ENCODE measurements at regions not wholly inside any gene's neighbourhood (a gene's known extent, or its start where the extent isn't known, plus 50 kb on each side); places are given as distances from the start of the nearest gene placed in this dataset.

DNA sequence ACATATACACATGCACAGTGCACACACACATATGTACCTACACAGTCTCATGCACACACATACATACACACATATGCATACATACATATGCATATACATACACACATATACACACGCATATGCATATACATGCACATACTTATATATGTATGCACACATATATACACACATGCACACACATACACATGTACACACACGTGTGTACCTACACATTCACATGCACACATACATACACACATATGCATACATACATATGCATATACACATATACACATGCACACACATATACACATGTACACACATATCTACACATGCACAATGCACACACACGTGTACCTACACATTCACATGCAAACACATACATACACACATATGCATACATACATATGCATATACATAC lies 100.3 kb upstream of the TWIST2 start:
- no peak overlapping the region for H3K4me3 Mint-ChIP-seq
- no peak overlapping the region for H3K9ac ChIP-seq (ENCODE audit: low read length)
- intact Hi-C loops (cut with micrococcal nuclease): no loop called here
- WGBS (ENCODE audit: insufficient coverage): 82% methylated on average over 3 of the region's 3 CpGs
- H3K27me3 Mint-ChIP-seq: peaks cover 4% of the 10 kb centered on the region
- H3K4me1 ChIP-seq (ENCODE audit: control insufficient read depth in 2 of 2, insufficient read depth in 2 of 2, low read length in 2 of 2): no peaks in the 10 kb centered on the region
- CTCF ChIA-PET: no interaction called here
- no peaks in the 10 kb centered on the region for H4K20me1 ChIP-seq (ENCODE audit: control insufficient read depth, insufficient read depth, low read length, poor library complexity, severe bottlenecking)
- H3K4me2 ChIP-seq (replicated peaks; ENCODE audit: low read depth, low read length, poor library complexity, severe bottlenecking): no peak overlapping the region
- no peak overlapping the region for H3K27ac ChIP-seq (ENCODE audit: low read length in 2 of 2)
- peaks cover 7% of the 10 kb centered on the region for H3K9me3 Mint-ChIP-seq (ENCODE audit: insufficient read depth)
- no peak for DNase-seq
- H3K79me2 ChIP-seq (ENCODE audit: control insufficient read depth, insufficient read depth, low read length): no peaks in the 10 kb centered on the region
- H3K4me3 ChIP-seq (ENCODE audit: control extremely low read depth in 1 of 5, extremely low read depth in 1 of 5, insufficient read depth in 1 of 5, low read depth in 2 of 5, low read length in 4 of 5): no peak overlapping the region
- H2AFZ ChIP-seq (ENCODE audit: insufficient read depth, low read depth, low read length, poor library complexity, severe bottlenecking): no peak overlapping the region
- POLR2A ChIA-PET: no interaction called here
- peaks cover 0 to 3% (median 0%) of the 10 kb centered on the region in 4 experiments for H3K27me3 ChIP-seq (replicated peaks in 1 of 4; ENCODE audit: control extremely low read depth in 1 of 4, control insufficient read depth in 3 of 4, insufficient read depth in 4 of 4, low read length in 3 of 4)
- H3K27ac Mint-ChIP-seq: no peak overlapping the region
- no peaks in the 10 kb centered on the region for H3K4me1 Mint-ChIP-seq
- H3K9me3 ChIP-seq (ENCODE audit: control extremely low read depth in 1 of 3, control insufficient read depth in 2 of 3, insufficient read depth in 1 of 3, low read length in 2 of 3): peaks cover 0 to 26% (median 4%) of the 10 kb centered on the region in 3 donors
- ATAC-seq (ENCODE audit: low read depth): no peak
- TF ChIP-seq EZH2 (IDR thresholded peaks at IDR 0.05; ENCODE audit: borderline replicate concordance, insufficient read depth, low read depth, low read length, poor library complexity, severe bottlenecking): no peak
- TF ChIP-seq, protein P1, sequence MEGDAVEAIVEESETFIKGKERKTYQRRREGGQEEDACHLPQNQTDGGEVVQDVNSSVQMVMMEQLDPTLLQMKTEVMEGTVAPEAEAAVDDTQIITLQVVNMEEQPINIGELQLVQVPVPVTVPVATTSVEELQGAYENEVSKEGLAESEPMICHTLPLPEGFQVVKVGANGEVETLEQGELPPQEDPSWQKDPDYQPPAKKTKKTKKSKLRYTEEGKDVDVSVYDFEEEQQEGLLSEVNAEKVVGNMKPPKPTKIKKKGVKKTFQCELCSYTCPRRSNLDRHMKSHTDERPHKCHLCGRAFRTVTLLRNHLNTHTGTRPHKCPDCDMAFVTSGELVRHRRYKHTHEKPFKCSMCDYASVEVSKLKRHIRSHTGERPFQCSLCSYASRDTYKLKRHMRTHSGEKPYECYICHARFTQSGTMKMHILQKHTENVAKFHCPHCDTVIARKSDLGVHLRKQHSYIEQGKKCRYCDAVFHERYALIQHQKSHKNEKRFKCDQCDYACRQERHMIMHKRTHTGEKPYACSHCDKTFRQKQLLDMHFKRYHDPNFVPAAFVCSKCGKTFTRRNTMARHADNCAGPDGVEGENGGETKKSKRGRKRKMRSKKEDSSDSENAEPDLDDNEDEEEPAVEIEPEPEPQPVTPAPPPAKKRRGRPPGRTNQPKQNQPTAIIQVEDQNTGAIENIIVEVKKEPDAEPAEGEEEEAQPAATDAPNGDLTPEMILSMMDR (IDR thresholded peaks at IDR 0.05): no peak
- no peaks in the 10 kb centered on the region for H3K36me3 ChIP-seq (replicated peaks in 1 of 2; ENCODE audit: control extremely low read depth in 1 of 2, control insufficient read depth in 1 of 2, extremely low read depth in 1 of 2, insufficient read depth in 2 of 2, low read length in 1 of 2)

DNA sequence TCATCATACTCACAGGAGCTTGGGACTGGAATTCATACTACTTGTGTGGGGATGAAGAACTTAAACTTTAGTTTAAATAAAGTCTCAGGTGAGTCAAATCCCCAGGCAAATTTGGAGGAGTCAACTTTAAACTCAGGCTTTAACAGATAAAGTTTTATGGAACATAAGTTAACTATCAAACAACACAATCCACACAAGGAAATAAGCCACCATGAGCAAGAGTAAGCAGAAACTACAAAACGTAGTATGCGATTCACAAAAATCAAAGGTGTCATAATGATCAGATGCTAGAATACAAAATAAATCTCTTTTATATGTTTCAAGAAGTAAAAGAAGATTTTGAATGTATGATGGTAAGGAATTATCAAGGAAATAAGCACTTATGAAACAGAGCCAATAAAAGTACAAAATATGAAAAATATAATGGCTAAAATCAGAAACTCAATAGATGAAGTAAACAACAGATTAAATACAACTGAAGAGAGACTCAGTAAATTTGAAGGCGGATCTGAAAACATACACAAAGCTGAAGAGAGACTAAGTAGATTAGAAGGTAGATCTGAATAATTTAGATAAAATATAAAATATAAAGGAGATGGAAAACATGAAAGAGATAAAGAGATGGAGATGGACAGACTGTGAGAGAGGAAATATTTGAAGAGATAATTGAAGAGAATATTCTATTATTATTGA lies 97.5 kb upstream of the TWIST2 start:
- Histone ChIP-seq H4K20me1 (ENCODE audit: control insufficient read depth, insufficient read depth, low read length, poor library complexity, severe bottlenecking) (no peaks in the 10 kb centered on the region), H3K4me1 (ENCODE audit: control insufficient read depth in 2 of 2, insufficient read depth in 2 of 2, low read length in 2 of 2) (no peaks in the 10 kb centered on the region), H3K79me2 (ENCODE audit: control insufficient read depth, insufficient read depth, low read length) (no peaks in the 10 kb centered on the region), H3K27ac (ENCODE audit: low read length in 2 of 2) (no peak overlapping the region), H3K36me3 (replicated peaks in 1 of 2; ENCODE audit: control extremely low read depth in 1 of 2, control insufficient read depth in 1 of 2, extremely low read depth in 1 of 2, insufficient read depth in 2 of 2, low read length in 1 of 2) (no peaks in the 10 kb centered on the region), H2AFZ (ENCODE audit: insufficient read depth, low read depth, low read length, poor library complexity, severe bottlenecking) (no peak overlapping the region), H3K9me3 (ENCODE audit: control extremely low read depth in 1 of 3, control insufficient read depth in 2 of 3, insufficient read depth in 1 of 3, low read length in 2 of 3) (peaks cover 0 to 18% (median 4%) of the 10 kb centered on the region in 3 donors), H3K4me2 (replicated peaks; ENCODE audit: low read depth, low read length, poor library complexity, severe bottlenecking) (no peak overlapping the region), H3K9ac (ENCODE audit: low read length) (no peak overlapping the region), H3K4me3 (ENCODE audit: control extremely low read depth in 1 of 5, extremely low read depth in 1 of 5, insufficient read depth in 1 of 5, low read depth in 2 of 5, low read length in 4 of 5) (no peak overlapping the region), H3K27me3 (replicated peaks in 1 of 4; ENCODE audit: control extremely low read depth in 1 of 4, control insufficient read depth in 3 of 4, insufficient read depth in 4 of 4, low read length in 3 of 4) (no peaks in the 10 kb centered on the region)
- Mint-ChIP-seq H3K9me3 (ENCODE audit: insufficient read depth) (peaks cover 4% of the 10 kb centered on the region), H3K4me1 (no peaks in the 10 kb centered on the region), H3K4me3 (no peak overlapping the region), H3K27ac (no peak overlapping the region), H3K27me3 (peaks cover 3% of the 10 kb centered on the region)
- ATAC-seq (ENCODE audit: low read depth): no peak
- intact Hi-C loops (cut with micrococcal nuclease): no loop called here
- no CpG with 5 or more reads among the region's 3 CpGs for WGBS (ENCODE audit: insufficient coverage)
- ChIA-PET CTCF (no interaction called here), POLR2A (no interaction called here)
- DNase-seq: no peak
- TF ChIP-seq, protein P1 (IDR thresholded peaks at IDR 0.05): no peak
- TF ChIP-seq EZH2 (IDR thresholded peaks at IDR 0.05; ENCODE audit: borderline replicate concordance, insufficient read depth, low read depth, low read length, poor library complexity, severe bottlenecking): no peak

Measured in B cell (primary cell).